ENCODE measurements at regions not wholly inside any gene's neighbourhood (a gene's known extent, or its start where the extent isn't known, plus 50 kb on each side); places are given as distances from the start of the nearest gene placed in this dataset.

GRCh38 chr6:43890197-43891062, 120.4 kb downstream of the VEGFA start:
- no peak for TF ChIP-seq CTCF (IDR thresholded peaks at IDR 0.05 in 4 of 5, conservative IDR thresholded peaks at IDR 0.05 in 1 of 5)
- TF ChIP-seq POLR2A (IDR thresholded peaks at IDR 0.05): no peak
